Activated T-cell treated with anti-CD3 and anti-CD28 coated beads for 48 hours (primary cell): ENCODE measurements at regions not wholly inside any gene's neighbourhood (a gene's known extent, or its start where the extent isn't known, plus 50 kb on each side); places are given as distances from the start of the nearest gene placed in this dataset.

Experiments used
- DNase-seq: peaks from one replicate; pipeline ENCODE4 v3.0.0-alpha.2; 2020; ENCODE audit warnings: low read depth

DNA sequence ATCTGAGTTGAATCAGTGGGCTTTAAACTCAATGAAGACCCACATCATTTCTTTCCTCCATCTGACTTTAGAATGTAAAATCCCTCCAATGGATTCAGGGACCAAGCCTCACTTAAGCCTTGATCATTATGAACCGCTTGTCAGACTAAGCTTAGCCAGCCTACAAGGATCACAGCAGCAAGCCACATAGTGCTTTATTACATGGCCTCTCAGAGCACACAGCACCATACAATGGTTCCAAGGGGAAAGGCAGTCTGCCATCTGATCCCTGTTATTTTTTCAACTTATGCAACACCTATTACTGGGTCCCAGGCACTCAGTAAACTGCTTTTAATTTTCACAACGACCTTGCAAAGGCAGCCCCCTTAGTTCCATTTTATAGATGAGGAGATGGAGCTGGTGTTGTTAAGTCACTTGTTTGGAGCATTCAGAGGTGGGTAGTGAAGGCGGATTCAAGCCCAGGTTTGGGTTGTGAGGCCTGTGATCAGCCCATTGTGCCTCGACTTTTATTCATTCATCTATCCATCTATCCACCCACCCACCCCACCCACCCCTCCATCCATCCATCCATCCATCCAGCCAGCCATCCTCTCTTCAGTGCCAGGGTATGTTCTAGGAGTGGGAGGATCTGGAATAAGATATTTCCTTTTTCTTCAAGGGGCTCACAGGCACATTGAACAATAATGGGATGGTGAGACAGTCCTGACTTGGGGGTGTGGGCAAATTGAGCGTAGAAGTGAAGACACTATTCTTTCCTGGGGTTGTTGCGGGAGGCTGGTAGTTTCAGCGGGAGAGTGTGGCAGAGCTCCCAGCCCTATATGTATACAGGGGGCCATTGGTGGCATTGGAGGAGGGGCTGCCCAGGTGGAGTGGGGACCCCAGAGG lies 141.2 kb downstream of the MYCN start:
- DNase-seq: no peak

- DNase-seq: no peak
Observed at GRCh38 chr2:16080516-16080915, 140.2 kb downstream of the MYCN start.

DNA sequence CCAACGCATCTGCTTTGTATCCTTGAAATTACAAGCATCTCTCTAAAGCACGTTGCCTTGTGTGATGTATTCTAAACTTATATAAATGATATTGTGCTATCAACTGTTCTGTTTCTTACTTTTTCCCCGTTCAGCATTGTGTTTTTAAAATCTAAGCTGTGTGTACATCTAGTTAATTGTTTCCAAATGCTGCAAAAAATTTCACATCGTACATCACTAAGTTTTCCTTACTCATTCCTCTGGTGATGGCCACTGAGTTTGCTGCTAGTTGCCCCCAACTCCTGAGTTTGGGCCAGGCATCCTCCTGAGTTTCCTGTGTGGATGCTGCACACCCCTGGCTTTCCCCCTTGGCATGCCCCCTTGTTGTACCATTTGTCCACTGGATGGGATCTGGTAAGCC lies 139.7 kb downstream of the MYCN start:
- no peak for DNase-seq

- DNase-seq: no peak
Observed at GRCh38 chr2:16079637-16080036, 139.3 kb downstream of the MYCN start.

GRCh38 chr2:16077601-16078000 lies 137.3 kb downstream of the MYCN start:
- DNase-seq: no peak

GRCh38 chr2:16076911-16077310 lies 136.6 kb downstream of the MYCN start:
- DNase-seq: no peak

- DNase-seq: no peak
Observed at GRCh38 chr2:16075045-16076012, 135.0 kb downstream of the MYCN start.

DNA sequence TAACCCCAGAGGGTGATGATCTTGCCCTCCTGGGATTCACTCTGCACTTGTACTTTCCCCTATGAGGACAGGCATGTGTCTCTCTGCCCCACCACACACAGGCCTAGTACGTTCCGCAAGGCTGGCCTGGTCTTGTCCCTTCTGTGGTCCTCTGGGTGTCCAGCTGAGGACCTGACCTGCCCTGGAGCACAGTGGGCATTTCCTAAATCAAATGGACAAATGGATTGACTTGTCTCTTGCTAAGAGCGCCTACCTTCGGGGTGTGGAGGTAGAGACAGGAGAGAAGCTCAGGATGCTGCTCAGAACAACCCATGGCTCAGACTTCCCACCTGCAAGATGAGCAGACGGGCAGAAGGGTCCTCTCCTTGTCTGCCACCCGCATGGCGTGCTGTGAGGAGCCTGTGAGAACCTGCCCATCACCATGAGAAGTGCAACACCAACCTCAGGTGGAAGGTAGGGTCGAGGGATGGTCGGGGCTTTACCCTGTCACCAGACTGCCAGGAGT lies 133.6 kb downstream of the MYCN start:
- DNase-seq: no peak

DNA sequence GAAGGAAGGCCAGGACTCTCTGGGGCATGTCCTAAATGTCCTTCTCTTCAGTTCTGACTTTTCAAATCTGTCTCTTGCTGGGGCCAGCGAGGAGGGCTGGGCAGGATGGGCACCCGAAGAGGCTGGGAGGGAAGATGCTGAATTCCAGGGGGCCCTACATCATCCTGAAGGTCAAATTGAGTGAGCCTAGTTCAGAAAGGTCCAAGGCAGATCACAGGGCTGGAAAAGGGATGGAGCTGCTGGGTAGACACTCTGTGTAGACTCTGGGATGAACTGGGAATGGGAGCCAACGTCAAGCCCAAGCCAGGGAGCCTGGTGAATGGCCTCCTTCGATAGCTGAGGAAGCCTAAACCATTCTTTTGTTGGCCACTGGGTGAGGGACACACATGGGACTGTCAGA lies 133.1 kb downstream of the MYCN start:
- DNase-seq: no peak

- DNase-seq: no peak
Observed at GRCh38 chr2:16072638-16073290, 132.4 kb downstream of the MYCN start.

DNA sequence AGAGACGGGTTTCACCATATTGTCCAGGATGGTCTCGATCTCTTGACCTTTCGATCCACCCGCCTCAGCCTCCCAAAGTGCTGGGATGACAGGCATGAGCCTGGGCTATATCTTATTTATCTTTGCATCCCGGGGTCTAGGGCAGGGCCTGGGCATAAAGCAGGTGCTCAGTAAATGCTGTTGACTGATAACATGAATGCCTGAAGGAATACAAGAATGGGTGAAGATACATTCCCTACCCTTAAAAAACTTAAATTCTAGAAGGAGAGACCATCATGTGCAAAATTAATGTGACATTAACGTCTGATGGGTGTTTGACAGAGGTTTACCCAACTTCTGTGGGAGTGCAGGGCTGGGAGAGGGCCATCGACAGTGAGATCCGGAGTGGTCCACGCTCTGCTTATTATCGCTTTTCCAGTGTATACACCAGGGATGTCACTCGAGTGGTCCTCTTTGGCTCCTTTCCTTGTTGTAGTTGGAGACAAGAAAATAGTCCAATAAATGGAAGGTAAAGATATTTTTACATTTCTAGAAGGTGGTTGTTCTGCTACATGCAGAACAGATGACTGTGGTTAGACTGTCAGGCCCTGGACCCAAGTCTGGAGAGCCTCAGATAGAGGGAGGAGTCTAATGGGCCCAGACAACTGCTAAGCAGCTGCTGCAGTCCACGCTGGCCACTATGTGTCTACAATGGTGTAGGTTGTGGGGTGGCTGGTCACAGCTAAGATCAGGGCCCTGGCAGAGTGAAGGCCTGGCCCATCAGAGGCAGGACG lies 131.7 kb downstream of the MYCN start:
- DNase-seq: no peak

DNA sequence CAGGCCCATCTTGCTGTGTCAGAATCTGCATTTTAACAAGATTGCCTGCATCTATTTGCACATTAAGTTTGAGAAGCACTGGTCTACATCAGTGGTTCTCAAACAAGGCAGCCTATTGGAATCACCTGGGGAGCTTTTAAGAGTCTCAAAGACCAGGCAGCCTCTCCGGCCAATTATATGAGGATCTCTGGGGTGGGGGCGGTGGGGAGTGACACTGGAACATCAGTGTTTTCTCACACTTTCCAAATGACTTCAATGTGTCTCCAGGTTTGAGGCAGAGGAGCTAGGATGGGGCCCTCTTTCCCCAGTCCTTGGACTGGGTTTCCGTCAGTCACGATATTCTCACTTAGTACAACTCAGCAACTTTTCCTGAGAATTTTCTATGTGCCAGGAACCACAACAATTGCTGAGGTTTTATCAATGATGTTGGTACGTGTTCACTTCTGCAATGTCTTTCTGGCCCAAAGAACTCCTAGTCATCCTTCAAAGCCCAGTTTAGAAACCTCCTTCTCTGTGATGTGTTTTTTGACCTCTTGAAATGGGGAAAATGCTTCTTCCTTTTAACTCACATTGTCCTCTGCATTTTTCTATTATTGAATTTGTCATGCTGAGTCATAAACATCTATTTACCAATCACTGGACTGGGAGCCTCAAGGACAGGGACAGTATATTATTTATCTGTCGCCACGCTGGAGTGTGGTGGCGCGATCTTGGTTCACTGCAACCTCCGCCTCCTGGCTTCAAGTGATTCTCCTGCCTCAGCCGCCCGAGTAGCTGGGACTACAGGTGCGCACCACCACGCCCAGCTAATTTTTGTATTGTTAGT lies 130.9 kb downstream of the MYCN start:
- no peak for DNase-seq

DNA sequence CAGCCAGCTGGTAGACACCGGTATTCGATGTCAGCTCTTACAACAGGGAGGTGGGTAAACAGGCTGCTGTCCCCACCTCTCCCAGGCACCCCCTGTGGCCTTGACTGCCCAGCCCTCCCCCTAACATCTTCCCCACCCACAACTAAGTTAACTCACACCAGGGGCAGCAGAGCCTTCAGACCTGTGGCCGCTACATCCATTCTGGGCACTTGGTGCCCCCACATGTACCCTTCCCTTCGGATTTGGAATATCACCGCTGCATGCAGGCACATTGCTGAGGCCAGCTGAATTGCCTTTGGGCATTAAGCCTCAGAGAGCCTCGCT lies 130.3 kb downstream of the MYCN start:
- no peak for DNase-seq

- no peak for DNase-seq
Observed at GRCh38 chr2:16069933-16070647, 129.7 kb downstream of the MYCN start.

- DNase-seq: no peak
Observed at GRCh38 chr2:16069663-16069932, 129.2 kb downstream of the MYCN start.

- DNase-seq: no peak
Observed at GRCh38 chr2:16068552-16068940, 128.2 kb downstream of the MYCN start.

GRCh38 chr2:16067866-16068551 lies 127.7 kb downstream of the MYCN start:
- no peak for DNase-seq

GRCh38 chr2:16067444-16067843 lies 127.1 kb downstream of the MYCN start:
- DNase-seq: no peak

DNA sequence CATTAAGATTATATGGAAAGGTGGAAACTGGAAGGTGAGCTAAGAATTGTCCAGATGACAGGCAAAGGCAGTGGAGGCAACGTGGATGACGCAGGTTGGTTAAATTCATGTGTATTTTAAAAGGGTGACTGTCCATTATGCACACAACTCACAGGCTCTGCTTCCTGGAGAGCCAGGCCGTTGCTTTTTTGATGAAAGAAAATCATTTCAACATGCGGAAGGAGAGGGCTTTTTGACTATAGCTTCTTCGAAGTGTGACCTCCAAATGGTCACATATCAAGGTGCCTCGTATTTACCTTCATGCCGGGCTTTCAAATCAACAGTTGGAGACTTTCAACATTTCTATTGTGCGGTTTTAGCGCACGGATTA lies 126.7 kb downstream of the MYCN start:
- DNase-seq: no peak
